K562 (cell line): ENCODE measurements at regions not wholly inside any gene's neighbourhood (a gene's known extent, or its start where the extent isn't known, plus 50 kb on each side); places are given as distances from the start of the nearest gene placed in this dataset.

Experiments
- ATAC-seq: fragments of 200-7000 bp; cut with Tn5 transposase; 3 replicates; pipeline ENCODE4 v1.9.1; 2020; ENCODE audit warnings: moderate library complexity
- BruUV-seq: library from RNA; stranded (reverse); fragments of 400-500 nt; replicated peaks from 2 replicates; lab custom pipeline; 2021; lab: Mats Ljungman, UMichigan
- CTCF ChIA-PET: fragments of 300-600 bp; formaldehyde crosslinking; extraction: SDS; loops from one replicate; lab custom pipeline; 2021; ENCODE audit warnings: low intra/inter-chr PET ratio; lab: Yijun Ruan, JAX
- POLR2A ChIA-PET: fragments of 300-600, 350-650 bp; sonication (Branson Sonifier 250); formaldehyde crosslinking; extraction: SDS; loops from one replicate; lab custom pipeline; 2021; ENCODE audit warnings: antibody characterized with exemption, inconsistent platforms; lab: Yijun Ruan, JAX
- DNase-seq, 4 experiments: peaks; one replicate each; pipeline versions ENCODE4 v3.0.0 to v3.0.0-alpha.2; 2011 to 2018; ENCODE audit warnings: low spot score in 3 of 4, mixed read lengths in 3 of 4; ENCODE audit errors: extremely low read depth in 1 of 4
- FAIRE-seq: peaks from 2 replicates; lab custom pipeline; 2011; peaks lifted over from hg19 to GRCh38; lab: Jason Lieb, UNC
- H2AFZ ChIP-seq: 2 replicates; pipeline ENCODE4 v1.6.0; 2011; ENCODE audit warnings: low read depth, low read length, control low read depth, inconsistent platforms
- H3K27ac ChIP-seq: fragments of 200-600 bp; 3 replicates; pipeline ENCODE4 v1.8.0; 2011; ENCODE audit warnings: low read depth, mild to moderate bottlenecking, control low read depth, inconsistent platforms, low read length, moderate library complexity, mixed read lengths; ENCODE audit errors: extremely low read depth
- H3K27me3 ChIP-seq, 2 experiments: fragments of 300-600 bp in 1 of 2; 2 replicates in 1 of 2; 3 replicates in 1 of 2; pipeline versions ENCODE4 v1.6.0 to v1.8.0; 2011; ENCODE audit warnings: inconsistent platforms in 2 of 2, low read length in 2 of 2, mild to moderate bottlenecking in 1 of 2, mixed read lengths in 1 of 2, moderate library complexity in 1 of 2; ENCODE audit not compliant: control insufficient read depth in 2 of 2, insufficient read depth in 2 of 2
- H3K36me3 ChIP-seq: fragments of 300-600 bp; 3 replicates; pipeline ENCODE4 v1.8.0; 2011; ENCODE audit warnings: mild to moderate bottlenecking, low read length, inconsistent platforms; ENCODE audit not compliant: control insufficient read depth, insufficient read depth
- H3K4me1 ChIP-seq, 2 experiments: fragments of 200-600 bp in 1 of 2; replicated peaks in 1 of 2; 2 replicates in 1 of 2; 3 replicates in 1 of 2; pipeline versions ENCODE4 v1.5.1 to v1.8.0; 2011; ENCODE audit warnings: inconsistent platforms in 2 of 2, low read length in 2 of 2, mild to moderate bottlenecking in 1 of 2, mixed read lengths in 1 of 2, moderate library complexity in 1 of 2; ENCODE audit not compliant: control insufficient read depth in 2 of 2, insufficient read depth in 2 of 2
- H3K4me2 ChIP-seq: 2 replicates; pipeline ENCODE4 v1.6.1; 2011; ENCODE audit warnings: low read length, control low read depth, inconsistent platforms, mixed read lengths; ENCODE audit not compliant: insufficient read depth
- H3K4me3 ChIP-seq: fragments of 200-600 bp; sonication (generic), shearing (Covaris generic); 2 replicates; pipeline ENCODE4 v1.5.1; 2016; ENCODE audit warnings: control low read depth, inconsistent platforms
- H3K79me2 ChIP-seq: fragments of 200-600 bp; 3 replicates; pipeline ENCODE4 v1.8.0; 2011; ENCODE audit warnings: low read length, inconsistent platforms; ENCODE audit not compliant: control insufficient read depth, insufficient read depth
- H3K9ac ChIP-seq, 2 experiments: 2 replicates each; pipeline versions ENCODE4 v1.6.0 to v1.6.1; 2011; ENCODE audit warnings: low read depth in 2 of 2, low read length in 2 of 2, control low read depth in 1 of 2, inconsistent platforms in 1 of 2, mild to moderate bottlenecking in 1 of 2, mixed read lengths in 1 of 2; ENCODE audit not compliant: insufficient read depth in 1 of 2
- H3K9me1 ChIP-seq: one replicate; pipeline ENCODE4 v1.6.0; 2011; ENCODE audit warnings: inconsistent platforms, mild to moderate bottlenecking, low read length, moderate library complexity; ENCODE audit not compliant: control insufficient read depth, insufficient read depth
- H3K9me3 ChIP-seq: replicated peaks from 2 replicates; pipeline ENCODE4 v1.5.1; 2011; ENCODE audit warnings: low read depth, low read length, inconsistent platforms; ENCODE audit not compliant: control insufficient read depth, insufficient read depth
- H4K20me1 ChIP-seq: replicated peaks from 2 replicates; pipeline ENCODE4 v1.6.1; 2011; ENCODE audit warnings: low read length, inconsistent platforms, mixed read lengths; ENCODE audit not compliant: control insufficient read depth, insufficient read depth
- CHD1 ChIP-seq: fragments of 200-600 bp; sonication (generic); IDR thresholded peaks from one replicate; pipeline ENCODE4 v1.6.1; 2012; ENCODE audit warnings: mild to moderate bottlenecking, moderate library complexity, low read length, inconsistent platforms
- DPF2 ChIP-seq: fragments of 450-650 bp; IDR thresholded peaks from 2 replicates; pipeline ENCODE4 v1.6.1; 2016
- ETV6 ChIP-seq, 3 experiments: fragments of 150-350 bp in 1 of 3; sonication (generic) in 1 of 3; formaldehyde crosslinking in 1 of 3; IDR thresholded peaks; 2 replicates each; pipeline versions ENCODE4 v1.6.1 to v1.8.0; 2014 to 2022; ENCODE audit warnings: borderline replicate concordance in 2 of 3, low read depth in 2 of 3, antibody characterized with exemption in 1 of 3, low read length in 1 of 3, mild to moderate bottlenecking in 1 of 3, missing genetic modification reagents in 1 of 3
- KLF6 ChIP-seq: fragments of 250-450 bp; sonication (Bioruptor Pico); IDR thresholded peaks from 2 replicates; pipeline ENCODE4 v1.4.0; 2020; ENCODE audit warnings: mild to moderate bottlenecking, moderate library complexity, borderline replicate concordance
- MAFG ChIP-seq: fragments of 450-650 bp; conservative IDR thresholded peaks from 2 replicates; pipeline ENCODE4 v1.6.1; 2016; ENCODE audit warnings: missing genetic modification characterization, missing compliant biosample characterization
- MAZ ChIP-seq, 2 experiments: fragments of 450-650 bp in 1 of 2; sonication (generic) in 1 of 2; formaldehyde crosslinking; IDR thresholded peaks in 1 of 2; conservative IDR thresholded peaks in 1 of 2; 2 replicates each; pipeline versions ENCODE4 v1.4.0 to v1.5.0; 2020; ENCODE audit warnings: mild to moderate bottlenecking in 1 of 2, missing genetic modification reagents in 1 of 2
- ZBTB40 ChIP-seq, 2 experiments: fragments of 450-650 bp in 1 of 2; sonication (generic) in 1 of 2; formaldehyde crosslinking in 1 of 2; IDR thresholded peaks; 2 replicates each; pipeline versions ENCODE4 v1.7.1 to v1.9.0; 2016 to 2022; ENCODE audit warnings: inconsistent platforms in 1 of 2, mild to moderate bottlenecking in 1 of 2, missing genetic modification reagents in 1 of 2
- WGBS: fragments of 100-300 bp; shearing (Covaris generic); methylation state at CpG from one replicate; pipeline ENCODE4 v1.1.6; 2016; ENCODE audit warnings: low coverage, mixed read lengths; ENCODE audit not compliant: insufficient coverage; ENCODE audit errors: missing lambda C conversion rate; 5-methylcytosine and 5-hydroxymethylcytosine counted together
- in situ Hi-C: fragments of 300-500 bp; cut with MboI; formaldehyde crosslinking; loops from 4 replicates; pipeline ENCODE4 v1.15.0; 2018; ENCODE audit warnings: inconsistent platforms, mixed read lengths
- intact Hi-C: fragments of 100-400 bp; cut with micrococcal nuclease; formaldehyde crosslinking; loops from 2 replicates; pipeline ENCODE4 v1.14.2; 2022

DNA sequence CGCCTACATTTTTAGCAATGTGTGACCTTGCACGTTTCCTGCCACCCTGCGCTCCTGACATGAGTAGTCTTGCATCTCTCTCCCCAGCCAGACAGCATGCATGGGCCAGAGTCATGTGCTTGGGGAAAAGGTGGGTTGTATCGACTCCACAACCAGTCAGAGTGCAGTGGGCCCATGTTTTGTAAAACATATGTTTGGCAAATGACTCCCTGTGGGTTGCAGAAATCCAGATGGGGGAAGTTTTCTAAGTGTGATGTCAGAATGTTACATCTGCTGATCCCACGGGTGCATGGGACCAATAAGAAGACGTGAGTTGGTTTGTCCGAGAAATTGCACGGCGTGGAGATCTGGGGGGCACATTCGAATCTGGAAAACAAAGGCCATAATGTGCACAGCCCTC, 147.1 kb downstream of the FOXL1 start:
- Histone ChIP-seq H3K36me3 (no peaks in the 10 kb centered on the region), H3K27me3 (peaks cover 10 to 39% of the 10 kb centered on the region in 2 experiments; a peak in 4 of 5 replicates)
- BruUV-seq, result no TSS peak
- TF ChIP-seq MAZ (CRISPR knock-in tag; conservative IDR thresholded peaks at IDR 0.05 in 1 of 2, IDR thresholded peaks at IDR 0.05 in 1 of 2) (no peak), DPF2 (no peak), ZBTB40 (IDR thresholded peaks at IDR 0.05) (no peak), ZBTB40 (CRISPR knock-in tag; IDR thresholded peaks at IDR 0.05) (no peak), ETV6 (IDR thresholded peaks at IDR 0.05; ENCODE audit: borderline replicate concordance in 1 of 2, low read depth in 2 of 2, low read length in 1 of 2) (no peak), ETV6 (CRISPR knock-in tag; IDR thresholded peaks at IDR 0.05; ENCODE audit: borderline replicate concordance) (no peak), CHD1 (no peak), MAFG (tag) (no peak), KLF6 (CRISPR knock-in tag) (no peak)
- TF ChIP-seq, all 486 proteins: peak for 0
- FAIRE-seq (no peak), DNase-seq (no peak), ATAC-seq (no peak)
- in situ Hi-C loops (no loop called here), intact Hi-C loops (no loop called here)
- ChIA-PET CTCF (no interaction called here), POLR2A (no interaction called here)
- H3K9ac ChIP-seq, result no peak overlapping the region
- H2AFZ ChIP-seq, result no peak overlapping the region
- no peaks in the 10 kb centered on the region for H3K9me3 ChIP-seq
- 0% methylated on average over 9 of the region's 10 CpGs for WGBS
- H3K4me2 ChIP-seq, result no peak overlapping the region
- H4K20me1 ChIP-seq, result 0 out of 2 replicates have a peak, but pooled peaks cover 5% of the 10 kb centered on the region
- no peak overlapping the region for H3K4me3 ChIP-seq
- H3K9me1 ChIP-seq, result no peaks in the 10 kb centered on the region
- H3K4me1 ChIP-seq, result no peaks in the 10 kb centered on the region
- no peak overlapping the region for H3K27ac ChIP-seq
- H3K79me2 ChIP-seq, result no peaks in the 10 kb centered on the region
